ENCODE measurements at regions not wholly inside any gene's neighbourhood (a gene's known extent, or its start where the extent isn't known, plus 50 kb on each side); places are given as distances from the start of the nearest gene placed in this dataset.

GRCh38 chr18:24631243-24632025, 171.0 kb downstream of the HRH4 start:
- H3K27ac ChIP-seq (ENCODE audit: low read length): no peak overlapping the region
- no peaks in the 10 kb centered on the region for H3K27me3 ChIP-seq (ENCODE audit: insufficient read depth, low read length)
- no peaks in the 10 kb centered on the region for H3K4me1 ChIP-seq (ENCODE audit: insufficient read depth, low read length)
- no peaks in the 10 kb centered on the region for H3K9me3 ChIP-seq (ENCODE audit: insufficient read depth, low read depth, low read length)
- no peak overlapping the region for H3K4me3 ChIP-seq (ENCODE audit: low read length)
- H3K36me3 ChIP-seq (ENCODE audit: insufficient read depth, low read depth, low read length): no peaks in the 10 kb centered on the region
- H3K9ac ChIP-seq (ENCODE audit: low read depth, low read length): no peak overlapping the region

DNA sequence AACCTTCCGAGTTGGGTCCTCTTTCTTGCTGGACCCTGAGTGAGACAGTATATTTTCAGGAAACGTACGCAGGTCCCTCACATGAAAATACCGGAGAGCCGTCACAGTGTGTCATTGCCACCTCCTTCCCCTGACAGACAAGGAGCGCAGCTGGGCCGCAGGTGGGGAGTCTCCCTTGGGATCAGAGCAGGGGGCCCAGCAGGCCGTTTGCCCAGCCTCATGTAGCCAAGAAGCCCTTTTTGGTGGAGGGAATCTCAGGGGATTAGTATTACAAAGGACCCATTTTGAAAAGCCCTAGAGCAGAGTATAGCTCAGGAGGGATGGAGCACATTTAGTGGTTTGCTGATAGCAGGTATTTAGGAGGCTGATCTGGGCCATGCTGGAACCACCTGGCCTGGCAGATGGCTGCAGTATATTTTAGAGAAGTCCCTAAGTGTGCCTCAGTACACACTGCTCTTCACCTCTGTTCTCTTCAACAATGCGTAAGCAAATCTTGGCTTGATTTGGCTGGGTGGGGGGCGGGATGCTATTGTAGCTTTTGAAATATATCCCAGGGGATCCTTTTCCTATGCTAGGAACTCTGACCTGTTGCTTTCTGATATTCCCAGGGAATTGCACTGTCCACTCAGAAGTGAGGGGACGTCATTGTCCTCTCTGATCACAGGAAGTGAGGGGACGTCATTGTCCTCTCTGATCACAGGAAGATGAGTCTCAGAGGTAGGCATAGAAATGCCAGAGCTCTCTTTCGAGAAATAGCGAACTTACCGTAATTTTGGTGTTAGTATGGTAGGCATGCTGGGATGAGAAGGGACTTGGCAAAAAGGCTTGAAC, 171.9 kb downstream of the HRH4 start:
- no peak overlapping the region for H3K27ac ChIP-seq (ENCODE audit: low read length)
- no peaks in the 10 kb centered on the region for H3K9me3 ChIP-seq (ENCODE audit: insufficient read depth, low read depth, low read length)
- no peaks in the 10 kb centered on the region for H3K27me3 ChIP-seq (ENCODE audit: insufficient read depth, low read length)
- H3K4me3 ChIP-seq (ENCODE audit: low read length): no peak overlapping the region
- no peaks in the 10 kb centered on the region for H3K36me3 ChIP-seq (ENCODE audit: insufficient read depth, low read depth, low read length)
- no peaks in the 10 kb centered on the region for H3K4me1 ChIP-seq (ENCODE audit: insufficient read depth, low read length)
- no peak overlapping the region for H3K9ac ChIP-seq (ENCODE audit: low read depth, low read length)

GRCh38 chr18:24633121-24633520, 172.7 kb downstream of the HRH4 start:
- Histone ChIP-seq H3K27ac (ENCODE audit: low read length) (no peak overlapping the region), H3K27me3 (ENCODE audit: insufficient read depth, low read length) (no peaks in the 10 kb centered on the region), H3K9ac (ENCODE audit: low read depth, low read length) (no peak overlapping the region), H3K36me3 (ENCODE audit: insufficient read depth, low read depth, low read length) (no peaks in the 10 kb centered on the region), H3K4me3 (ENCODE audit: low read length) (no peak overlapping the region), H3K4me1 (ENCODE audit: insufficient read depth, low read length) (no peaks in the 10 kb centered on the region), H3K9me3 (ENCODE audit: insufficient read depth, low read depth, low read length) (no peaks in the 10 kb centered on the region)

- no peaks in the 10 kb centered on the region for H3K4me1 ChIP-seq (ENCODE audit: insufficient read depth, low read length)
- no peak overlapping the region for H3K4me3 ChIP-seq (ENCODE audit: low read length)
- no peaks in the 10 kb centered on the region for H3K27me3 ChIP-seq (ENCODE audit: insufficient read depth, low read length)
- no peak overlapping the region for H3K9ac ChIP-seq (ENCODE audit: low read depth, low read length)
- no peak overlapping the region for H3K27ac ChIP-seq (ENCODE audit: low read length)
- no peaks in the 10 kb centered on the region for H3K36me3 ChIP-seq (ENCODE audit: insufficient read depth, low read depth, low read length)
- no peaks in the 10 kb centered on the region for H3K9me3 ChIP-seq (ENCODE audit: insufficient read depth, low read depth, low read length)
These were observed 189.1 kb downstream of the HRH4 start for GRCh38 chr18:24649571-24649970.

- Histone ChIP-seq H3K9me3 (ENCODE audit: insufficient read depth, low read depth, low read length) (no peaks in the 10 kb centered on the region), H3K4me3 (ENCODE audit: low read length) (no peak overlapping the region), H3K9ac (ENCODE audit: low read depth, low read length) (no peak overlapping the region), H3K4me1 (ENCODE audit: insufficient read depth, low read length) (no peaks in the 10 kb centered on the region), H3K36me3 (ENCODE audit: insufficient read depth, low read depth, low read length) (no peaks in the 10 kb centered on the region), H3K27me3 (ENCODE audit: insufficient read depth, low read length) (no peaks in the 10 kb centered on the region), H3K27ac (ENCODE audit: low read length) (no peak overlapping the region)
These were observed 191.0 kb downstream of the HRH4 start for GRCh38 chr18:24651434-24651833.

- H3K4me1 ChIP-seq (ENCODE audit: insufficient read depth, low read length): no peaks in the 10 kb centered on the region
- no peaks in the 10 kb centered on the region for H3K36me3 ChIP-seq (ENCODE audit: insufficient read depth, low read depth, low read length)
- H3K9me3 ChIP-seq (ENCODE audit: insufficient read depth, low read depth, low read length): no peaks in the 10 kb centered on the region
- H3K9ac ChIP-seq (ENCODE audit: low read depth, low read length): no peak overlapping the region
- no peaks in the 10 kb centered on the region for H3K27me3 ChIP-seq (ENCODE audit: insufficient read depth, low read length)
- no peak overlapping the region for H3K27ac ChIP-seq (ENCODE audit: low read length)
- no peak overlapping the region for H3K4me3 ChIP-seq (ENCODE audit: low read length)
These were observed 195.6 kb downstream of the HRH4 start for GRCh38 chr18:24656050-24656449.

DNA sequence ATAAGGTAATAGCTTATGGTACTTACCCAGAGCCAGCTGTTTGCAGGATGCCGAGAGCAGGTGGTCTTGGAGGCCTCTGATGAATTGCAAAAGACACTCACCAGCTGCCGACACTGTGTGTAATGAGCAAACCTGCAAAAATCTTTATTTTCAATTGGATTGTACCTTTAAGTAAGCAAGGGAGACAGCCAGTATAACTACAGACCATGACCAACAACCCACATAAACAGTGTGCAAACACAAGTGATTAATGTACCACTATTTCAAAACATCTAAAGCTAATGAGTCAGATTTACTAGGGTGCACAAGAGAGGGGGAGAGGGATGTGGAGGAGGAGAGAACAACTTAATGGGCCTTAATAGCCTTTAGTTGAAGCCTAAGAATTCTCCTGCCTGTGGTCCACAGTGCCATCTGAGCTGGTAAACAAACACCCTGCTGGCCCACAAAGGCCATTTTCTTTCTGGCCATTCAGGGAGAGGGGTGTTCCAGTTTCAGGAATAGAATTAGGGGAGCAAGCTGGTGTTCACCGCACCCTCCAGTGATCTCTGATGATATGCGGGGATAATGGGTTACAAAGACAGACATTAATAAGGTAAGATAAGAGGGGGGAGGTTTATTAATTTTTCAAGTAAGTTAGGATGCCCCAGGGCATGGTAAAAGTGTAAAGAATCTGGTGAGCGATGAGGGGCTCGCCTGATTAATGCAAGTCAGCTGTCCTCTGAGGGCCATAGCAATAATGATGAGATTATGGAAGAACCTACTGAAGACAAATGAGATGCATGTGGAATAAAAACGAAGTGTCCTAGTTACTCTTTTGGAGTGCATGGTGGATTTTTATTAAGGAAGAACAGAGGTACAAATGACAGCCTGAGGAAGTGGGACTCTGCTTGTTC, 196.4 kb downstream of the HRH4 start:
- Histone ChIP-seq H3K27me3 (ENCODE audit: insufficient read depth, low read length) (no peaks in the 10 kb centered on the region), H3K36me3 (ENCODE audit: insufficient read depth, low read depth, low read length) (no peaks in the 10 kb centered on the region), H3K9me3 (ENCODE audit: insufficient read depth, low read depth, low read length) (no peaks in the 10 kb centered on the region), H3K4me3 (ENCODE audit: low read length) (no peak overlapping the region), H3K27ac (ENCODE audit: low read length) (no peak overlapping the region), H3K9ac (ENCODE audit: low read depth, low read length) (no peak overlapping the region), H3K4me1 (ENCODE audit: insufficient read depth, low read length) (no peaks in the 10 kb centered on the region)

DNA sequence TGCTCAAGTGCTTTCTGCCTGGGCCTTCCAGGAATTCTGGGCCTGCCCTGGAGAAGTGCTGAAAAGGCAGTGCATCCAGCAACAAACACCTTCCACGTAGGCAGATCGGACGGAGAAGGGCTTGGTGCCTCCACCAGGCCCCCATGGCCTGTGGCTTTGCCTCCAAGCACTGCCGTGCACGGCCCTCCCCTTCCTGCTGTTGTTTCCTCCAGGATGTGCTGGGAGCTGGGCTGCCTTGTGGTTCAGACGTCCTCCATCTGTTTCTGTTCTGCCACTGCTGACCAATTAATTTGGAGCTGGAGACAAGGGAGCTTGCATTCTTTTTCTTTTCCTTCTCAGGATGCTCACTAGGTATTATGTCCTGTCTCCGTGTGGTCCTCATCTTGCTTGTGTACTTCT, 197.0 kb downstream of the HRH4 start:
- Histone ChIP-seq H3K9me3 (ENCODE audit: insufficient read depth, low read depth, low read length) (no peaks in the 10 kb centered on the region), H3K27ac (ENCODE audit: low read length) (no peak overlapping the region), H3K9ac (ENCODE audit: low read depth, low read length) (no peak overlapping the region), H3K36me3 (ENCODE audit: insufficient read depth, low read depth, low read length) (no peaks in the 10 kb centered on the region), H3K4me3 (ENCODE audit: low read length) (no peak overlapping the region), H3K27me3 (ENCODE audit: insufficient read depth, low read length) (no peaks in the 10 kb centered on the region), H3K4me1 (ENCODE audit: insufficient read depth, low read length) (no peaks in the 10 kb centered on the region)

- Histone ChIP-seq H3K9ac (ENCODE audit: low read depth, low read length) (no peak overlapping the region), H3K27me3 (ENCODE audit: insufficient read depth, low read length) (no peaks in the 10 kb centered on the region), H3K4me1 (ENCODE audit: insufficient read depth, low read length) (no peaks in the 10 kb centered on the region), H3K9me3 (ENCODE audit: insufficient read depth, low read depth, low read length) (no peaks in the 10 kb centered on the region), H3K4me3 (ENCODE audit: low read length) (no peak overlapping the region), H3K36me3 (ENCODE audit: insufficient read depth, low read depth, low read length) (no peaks in the 10 kb centered on the region), H3K27ac (ENCODE audit: low read length) (no peak overlapping the region)
These were observed 197.9 kb downstream of the HRH4 start for GRCh38 chr18:24658302-24658701.

DNA sequence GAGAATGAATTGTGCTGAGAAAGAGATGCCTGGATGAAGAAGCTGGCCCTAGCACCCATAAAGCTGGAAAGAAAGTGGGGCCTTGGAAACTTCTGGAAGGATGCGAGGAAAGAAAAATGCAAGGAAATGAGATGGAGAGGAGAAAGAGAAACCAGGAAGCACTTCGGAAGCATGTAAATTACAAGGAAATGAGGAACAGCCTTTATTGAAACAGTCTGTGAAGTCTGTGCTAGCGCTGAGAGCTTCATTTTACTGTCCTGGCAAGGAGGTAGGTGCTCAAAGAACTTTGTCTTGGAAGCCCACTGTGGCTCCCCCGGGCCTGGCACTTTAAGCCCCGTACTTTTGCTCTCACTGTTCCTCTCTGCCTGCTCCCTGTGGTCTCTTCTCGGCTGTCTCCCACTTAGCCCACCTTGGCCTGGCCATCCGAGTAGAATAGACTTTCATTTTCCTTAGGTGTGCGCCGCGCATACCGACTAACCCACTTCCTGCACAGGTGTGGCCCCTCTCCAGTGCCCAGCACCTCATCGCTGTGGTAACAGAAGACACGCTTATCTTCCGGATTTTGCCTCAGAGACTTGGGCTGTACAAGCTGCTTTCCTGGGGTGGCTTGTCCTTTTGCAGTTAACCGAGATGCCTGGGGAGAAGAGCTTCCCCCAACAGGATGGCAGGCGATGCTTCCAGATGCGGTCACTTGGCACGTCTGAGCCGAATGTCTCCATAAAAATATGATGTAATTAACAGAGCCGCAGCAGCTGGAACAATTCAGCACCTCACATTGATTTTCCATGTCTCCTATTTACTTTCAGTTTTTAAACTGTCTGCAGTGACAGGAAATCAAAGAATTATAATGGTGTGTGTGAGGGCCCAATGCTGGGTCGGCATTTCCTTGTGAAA, 199.6 kb downstream of the HRH4 start:
- Histone ChIP-seq H3K27ac (ENCODE audit: low read length) (no peak overlapping the region), H3K27me3 (ENCODE audit: insufficient read depth, low read length) (no peaks in the 10 kb centered on the region), H3K9ac (ENCODE audit: low read depth, low read length) (no peak overlapping the region), H3K36me3 (ENCODE audit: insufficient read depth, low read depth, low read length) (no peaks in the 10 kb centered on the region), H3K4me1 (ENCODE audit: insufficient read depth, low read length) (no peaks in the 10 kb centered on the region), H3K4me3 (ENCODE audit: low read length) (no peak overlapping the region), H3K9me3 (ENCODE audit: insufficient read depth, low read depth, low read length) (no peaks in the 10 kb centered on the region)

DNA sequence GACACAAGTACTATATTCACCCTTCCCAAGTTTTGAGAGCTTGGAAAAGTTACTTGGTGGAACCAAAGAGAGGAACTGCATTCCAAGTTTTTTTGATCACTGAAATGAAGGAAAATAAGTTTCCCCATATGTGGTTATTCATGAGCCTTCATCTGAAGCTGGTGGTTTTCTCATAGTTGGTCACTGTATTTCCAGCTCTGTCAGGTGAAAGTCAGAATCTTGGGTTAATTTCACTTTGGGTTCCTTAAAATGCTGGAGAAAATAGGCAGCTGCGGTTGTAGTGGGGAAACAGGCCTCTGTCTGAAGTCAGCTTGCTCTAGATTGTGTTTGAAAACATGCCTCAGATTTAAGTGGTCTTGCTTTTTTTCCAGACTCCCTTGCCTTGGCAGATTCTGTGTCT, 200.5 kb downstream of the HRH4 start:
- H3K4me1 ChIP-seq (ENCODE audit: insufficient read depth, low read length): no peaks in the 10 kb centered on the region
- H3K27ac ChIP-seq (ENCODE audit: low read length): no peak overlapping the region
- no peaks in the 10 kb centered on the region for H3K36me3 ChIP-seq (ENCODE audit: insufficient read depth, low read depth, low read length)
- H3K4me3 ChIP-seq (ENCODE audit: low read length): no peak overlapping the region
- no peaks in the 10 kb centered on the region for H3K27me3 ChIP-seq (ENCODE audit: insufficient read depth, low read length)
- no peak overlapping the region for H3K9ac ChIP-seq (ENCODE audit: low read depth, low read length)
- H3K9me3 ChIP-seq (ENCODE audit: insufficient read depth, low read depth, low read length): no peaks in the 10 kb centered on the region

All from iPS-20b (cell line).